B cell (primary cell): ENCODE measurements at regions not wholly inside any gene's neighbourhood (a gene's known extent, or its start where the extent isn't known, plus 50 kb on each side); places are given as distances from the start of the nearest gene placed in this dataset.

Experiments used
- EZH2 ChIP-seq: IDR thresholded peaks from 2 replicates; pipeline ENCODE4 v1.6.1; 2012; ENCODE audit warnings: borderline replicate concordance, low read depth, mild to moderate bottlenecking, moderate library complexity, low read length; ENCODE audit not compliant: insufficient read depth, poor library complexity, severe bottlenecking
- TF ChIP-seq, protein P1 (sequence below): fragments of 200-600 bp; IDR thresholded peaks from one replicate; pipeline ENCODE4 v1.8.0; 2022; ENCODE audit warnings: antibody characterized with exemption, mild to moderate bottlenecking

DNA sequence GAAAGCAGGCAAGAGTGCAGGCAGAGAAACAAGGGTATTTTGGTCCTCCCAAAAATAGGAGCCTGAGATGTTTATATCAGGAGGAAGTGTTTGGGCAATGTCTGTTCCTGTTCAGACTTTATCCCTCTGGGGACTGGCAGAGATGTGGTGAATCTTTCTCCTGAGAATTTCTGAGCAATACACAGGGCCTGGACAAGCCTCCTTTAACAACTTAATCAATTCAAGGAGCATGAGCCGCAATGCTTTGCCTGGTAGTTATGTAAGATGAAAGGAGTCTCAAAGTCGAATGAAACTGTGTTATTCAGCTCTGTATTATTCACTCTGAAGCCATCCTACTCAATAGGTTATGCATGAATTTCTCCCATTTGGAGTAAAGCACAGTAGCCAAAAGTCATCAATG lies 365.6 kb downstream of the MAN2A1 start:
- TF ChIP-seq, protein P1, sequence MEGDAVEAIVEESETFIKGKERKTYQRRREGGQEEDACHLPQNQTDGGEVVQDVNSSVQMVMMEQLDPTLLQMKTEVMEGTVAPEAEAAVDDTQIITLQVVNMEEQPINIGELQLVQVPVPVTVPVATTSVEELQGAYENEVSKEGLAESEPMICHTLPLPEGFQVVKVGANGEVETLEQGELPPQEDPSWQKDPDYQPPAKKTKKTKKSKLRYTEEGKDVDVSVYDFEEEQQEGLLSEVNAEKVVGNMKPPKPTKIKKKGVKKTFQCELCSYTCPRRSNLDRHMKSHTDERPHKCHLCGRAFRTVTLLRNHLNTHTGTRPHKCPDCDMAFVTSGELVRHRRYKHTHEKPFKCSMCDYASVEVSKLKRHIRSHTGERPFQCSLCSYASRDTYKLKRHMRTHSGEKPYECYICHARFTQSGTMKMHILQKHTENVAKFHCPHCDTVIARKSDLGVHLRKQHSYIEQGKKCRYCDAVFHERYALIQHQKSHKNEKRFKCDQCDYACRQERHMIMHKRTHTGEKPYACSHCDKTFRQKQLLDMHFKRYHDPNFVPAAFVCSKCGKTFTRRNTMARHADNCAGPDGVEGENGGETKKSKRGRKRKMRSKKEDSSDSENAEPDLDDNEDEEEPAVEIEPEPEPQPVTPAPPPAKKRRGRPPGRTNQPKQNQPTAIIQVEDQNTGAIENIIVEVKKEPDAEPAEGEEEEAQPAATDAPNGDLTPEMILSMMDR: no peak
- no peak for TF ChIP-seq EZH2
